Upper lobe of left lung (tissue), 4 donors: ENCODE measurements at regions not wholly inside any gene's neighbourhood (a gene's known extent, or its start where the extent isn't known, plus 50 kb on each side); places are given as distances from the start of the nearest gene placed in this dataset.

ENCODE experiments used
- EP300 ChIP-seq, 4 donors: sonication (generic); formaldehyde crosslinking; IDR thresholded peaks; one replicate each; pipeline ENCODE4 v1.5.1; 2017; ENCODE audit warnings: antibody characterized with exemption in 4 of 4, control low read depth in 2 of 4
- POLR2A ChIP-seq, 4 donors: fragments of 450-650 bp; IDR thresholded peaks; one replicate each; pipeline ENCODE4 v1.5.1; 2016 to 2017; ENCODE audit warnings: antibody characterized with exemption in 4 of 4, mild to moderate bottlenecking in 2 of 4
- POLR2AphosphoS5 ChIP-seq, 2 donors: sonication (generic); formaldehyde crosslinking; IDR thresholded peaks; one replicate each; pipeline ENCODE4 v1.5.1; 2017; ENCODE audit warnings: antibody characterized with exemption in 2 of 2
- TF ChIP-seq, protein P1 (sequence below), 6 experiments: fragments of 450-650 bp in 4 of 6; fragments of 200-600 bp in 2 of 6; sonication (generic) in 2 of 6; IDR thresholded peaks; one replicate each; pipeline ENCODE4 v1.5.1; 2016 to 2019; ENCODE audit warnings: antibody characterized with exemption in 6 of 6

DNA sequence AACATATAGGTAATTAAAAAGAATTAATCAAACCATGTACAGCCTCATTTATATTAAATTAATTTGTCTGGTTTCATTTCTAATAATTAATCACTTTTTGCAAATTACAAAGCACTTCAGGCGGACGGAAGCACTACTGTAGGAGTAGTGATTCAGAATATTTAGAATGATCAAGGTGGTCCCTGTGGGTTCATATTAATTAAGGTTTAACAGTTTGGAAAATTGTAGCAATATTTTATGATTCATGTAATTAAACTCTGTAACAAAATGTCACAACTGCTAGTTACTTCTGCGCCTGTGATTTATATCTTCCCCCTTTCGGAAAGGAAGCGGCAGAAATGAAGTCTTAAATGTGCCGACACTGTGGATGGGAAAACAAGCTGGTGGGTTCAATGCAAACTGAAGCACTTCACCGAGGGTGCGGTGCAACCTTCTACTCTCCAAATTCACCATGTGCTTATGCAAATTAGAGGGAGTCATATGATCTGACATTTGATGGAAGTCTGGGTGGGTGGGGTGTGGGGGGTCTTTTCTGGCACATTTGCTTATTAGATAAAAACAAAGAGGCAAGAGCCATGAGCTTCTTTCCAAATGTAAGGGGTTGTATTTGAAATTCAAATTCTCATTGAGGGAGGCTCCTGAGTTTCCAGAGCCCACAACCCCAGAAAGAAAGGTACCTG is 679.4 kb downstream of the TOX3 start:
- TF ChIP-seq, protein P1, sequence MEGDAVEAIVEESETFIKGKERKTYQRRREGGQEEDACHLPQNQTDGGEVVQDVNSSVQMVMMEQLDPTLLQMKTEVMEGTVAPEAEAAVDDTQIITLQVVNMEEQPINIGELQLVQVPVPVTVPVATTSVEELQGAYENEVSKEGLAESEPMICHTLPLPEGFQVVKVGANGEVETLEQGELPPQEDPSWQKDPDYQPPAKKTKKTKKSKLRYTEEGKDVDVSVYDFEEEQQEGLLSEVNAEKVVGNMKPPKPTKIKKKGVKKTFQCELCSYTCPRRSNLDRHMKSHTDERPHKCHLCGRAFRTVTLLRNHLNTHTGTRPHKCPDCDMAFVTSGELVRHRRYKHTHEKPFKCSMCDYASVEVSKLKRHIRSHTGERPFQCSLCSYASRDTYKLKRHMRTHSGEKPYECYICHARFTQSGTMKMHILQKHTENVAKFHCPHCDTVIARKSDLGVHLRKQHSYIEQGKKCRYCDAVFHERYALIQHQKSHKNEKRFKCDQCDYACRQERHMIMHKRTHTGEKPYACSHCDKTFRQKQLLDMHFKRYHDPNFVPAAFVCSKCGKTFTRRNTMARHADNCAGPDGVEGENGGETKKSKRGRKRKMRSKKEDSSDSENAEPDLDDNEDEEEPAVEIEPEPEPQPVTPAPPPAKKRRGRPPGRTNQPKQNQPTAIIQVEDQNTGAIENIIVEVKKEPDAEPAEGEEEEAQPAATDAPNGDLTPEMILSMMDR (IDR thresholded peaks at IDR 0.05), result no peak
- TF ChIP-seq EP300 (IDR thresholded peaks at IDR 0.05), result no peak
- TF ChIP-seq POLR2AphosphoS5 (IDR thresholded peaks at IDR 0.05), result no peak
- no peak for TF ChIP-seq POLR2A (IDR thresholded peaks at IDR 0.05)
